GM12873 (cell line): ENCODE measurements at regions not wholly inside any gene's neighbourhood (a gene's known extent, or its start where the extent isn't known, plus 50 kb on each side); places are given as distances from the start of the nearest gene placed in this dataset.

Experiments used
- TF ChIP-seq, protein P1 (sequence below): IDR thresholded peaks from 2 replicates; pipeline ENCODE4 v1.5.1; 2012; ENCODE audit warnings: low read depth, mild to moderate bottlenecking, moderate library complexity, low read length, control low read depth; ENCODE audit not compliant: insufficient read depth; ENCODE audit errors: missing control alignments

DNA sequence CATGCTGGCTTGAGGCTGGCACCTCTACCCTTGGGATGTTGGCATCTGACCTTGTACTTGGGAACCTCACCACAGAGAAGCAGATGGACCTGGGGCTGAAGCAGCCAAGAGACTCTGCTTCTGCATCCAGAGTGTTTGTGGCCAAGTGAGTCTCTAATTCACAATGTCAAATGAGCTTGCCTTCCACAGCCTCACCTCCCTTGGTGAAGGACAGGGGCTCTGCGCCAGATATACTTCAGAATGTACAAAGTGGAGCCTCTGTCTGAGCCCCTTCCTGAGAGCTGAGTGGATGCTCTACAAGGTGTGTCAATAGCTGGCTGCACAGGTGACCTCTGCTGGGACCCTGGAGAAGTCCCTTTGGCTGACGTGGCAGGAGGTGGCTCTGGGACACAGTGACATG lies 508.9 kb downstream of the CDH26 start:
- TF ChIP-seq, protein P1, sequence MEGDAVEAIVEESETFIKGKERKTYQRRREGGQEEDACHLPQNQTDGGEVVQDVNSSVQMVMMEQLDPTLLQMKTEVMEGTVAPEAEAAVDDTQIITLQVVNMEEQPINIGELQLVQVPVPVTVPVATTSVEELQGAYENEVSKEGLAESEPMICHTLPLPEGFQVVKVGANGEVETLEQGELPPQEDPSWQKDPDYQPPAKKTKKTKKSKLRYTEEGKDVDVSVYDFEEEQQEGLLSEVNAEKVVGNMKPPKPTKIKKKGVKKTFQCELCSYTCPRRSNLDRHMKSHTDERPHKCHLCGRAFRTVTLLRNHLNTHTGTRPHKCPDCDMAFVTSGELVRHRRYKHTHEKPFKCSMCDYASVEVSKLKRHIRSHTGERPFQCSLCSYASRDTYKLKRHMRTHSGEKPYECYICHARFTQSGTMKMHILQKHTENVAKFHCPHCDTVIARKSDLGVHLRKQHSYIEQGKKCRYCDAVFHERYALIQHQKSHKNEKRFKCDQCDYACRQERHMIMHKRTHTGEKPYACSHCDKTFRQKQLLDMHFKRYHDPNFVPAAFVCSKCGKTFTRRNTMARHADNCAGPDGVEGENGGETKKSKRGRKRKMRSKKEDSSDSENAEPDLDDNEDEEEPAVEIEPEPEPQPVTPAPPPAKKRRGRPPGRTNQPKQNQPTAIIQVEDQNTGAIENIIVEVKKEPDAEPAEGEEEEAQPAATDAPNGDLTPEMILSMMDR: no peak

DNA sequence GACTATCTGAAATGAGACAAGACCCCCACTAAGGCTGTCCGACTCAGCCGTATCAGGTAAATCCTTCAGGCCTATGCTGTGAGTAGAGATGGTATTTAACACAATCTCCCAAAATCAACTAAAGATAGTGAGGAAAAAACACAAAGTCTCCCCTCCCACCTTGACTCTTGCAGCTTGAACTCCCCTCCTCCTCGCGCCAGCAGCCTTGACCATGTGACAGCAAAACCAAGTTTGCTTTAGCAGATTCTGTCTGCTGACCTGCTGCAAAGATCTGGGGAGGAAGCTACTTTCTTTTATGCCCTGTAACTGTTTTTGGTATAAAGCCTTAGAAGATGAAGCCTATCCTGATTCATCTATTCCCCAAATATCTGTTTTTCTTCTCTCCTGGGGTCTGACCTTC lies 509.5 kb downstream of the CDH26 start:
- TF ChIP-seq, protein P1: no peak

- TF ChIP-seq, protein P1: no peak
Measured at GRCh38 chr20:60469829-60470228, 511.6 kb downstream of the CDH26 start.

DNA sequence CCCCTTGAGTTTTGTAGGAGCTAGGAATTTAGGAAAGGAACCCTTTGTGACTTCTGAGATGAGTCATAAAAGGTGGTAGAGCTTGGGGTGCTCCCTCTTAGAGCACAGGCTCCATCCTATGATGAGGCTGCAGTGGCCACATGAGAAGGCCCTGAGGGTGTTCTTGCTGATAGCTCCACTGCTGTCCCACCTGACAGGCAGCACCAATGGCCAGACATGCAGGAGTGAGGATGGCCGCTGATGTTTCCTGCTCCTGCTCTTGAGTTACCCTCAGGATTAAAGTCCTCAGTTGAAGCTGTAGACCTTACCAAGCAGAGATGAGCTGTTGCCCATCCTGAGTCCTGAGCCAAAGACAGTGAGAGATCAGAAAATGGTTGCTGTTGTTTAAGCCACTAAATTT lies 512.1 kb downstream of the CDH26 start:
- TF ChIP-seq, protein P1: no peak

GRCh38 chr20:60473211-60473610 lies 515.0 kb downstream of the CDH26 start:
- TF ChIP-seq, protein P1: no peak

DNA sequence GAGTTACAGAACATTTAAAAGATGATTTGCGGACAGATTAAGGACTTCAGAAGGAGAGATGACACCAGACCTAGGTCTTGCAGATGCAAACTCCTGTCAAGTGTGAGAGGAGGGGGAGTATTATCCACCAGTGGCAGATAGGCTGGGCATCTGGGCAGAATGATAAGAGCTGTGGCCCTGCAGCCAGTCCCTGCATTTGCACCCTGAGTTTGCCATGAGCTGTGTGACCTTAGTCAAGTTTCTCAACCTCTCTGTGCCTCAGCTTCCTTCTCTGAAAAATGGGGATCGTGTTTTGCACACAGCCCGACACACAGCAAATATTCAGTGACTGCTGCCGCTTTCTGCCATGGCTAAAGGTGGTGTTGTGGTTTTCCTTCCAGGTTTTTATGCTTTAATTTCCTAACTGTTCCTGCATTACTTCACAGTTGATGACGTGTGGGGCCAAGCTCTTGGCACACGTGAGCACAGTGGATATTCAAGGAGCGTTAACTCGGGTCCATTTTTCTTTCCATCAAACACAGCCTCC lies 516.2 kb downstream of the CDH26 start:
- TF ChIP-seq, protein P1: no peak

DNA sequence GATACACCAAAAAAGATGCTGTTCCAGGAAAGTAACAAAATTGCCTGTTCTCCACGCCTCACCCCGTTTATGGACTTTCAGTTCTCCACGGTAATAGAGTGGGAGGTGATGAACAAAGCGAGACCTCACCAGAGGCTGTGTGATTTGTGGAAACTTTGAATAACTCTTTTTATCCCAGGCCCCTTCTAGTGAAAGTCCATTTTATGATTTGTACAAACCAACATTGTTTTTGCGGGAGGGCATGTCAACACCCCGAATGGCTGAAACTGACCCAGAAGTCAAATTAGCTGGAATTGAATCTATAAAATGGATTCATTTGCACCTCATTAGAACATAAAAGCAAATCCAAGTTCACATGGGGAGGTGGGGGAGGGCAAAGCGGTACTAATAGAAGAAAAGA lies 517.8 kb downstream of the CDH26 start:
- TF ChIP-seq, protein P1: no peak

DNA sequence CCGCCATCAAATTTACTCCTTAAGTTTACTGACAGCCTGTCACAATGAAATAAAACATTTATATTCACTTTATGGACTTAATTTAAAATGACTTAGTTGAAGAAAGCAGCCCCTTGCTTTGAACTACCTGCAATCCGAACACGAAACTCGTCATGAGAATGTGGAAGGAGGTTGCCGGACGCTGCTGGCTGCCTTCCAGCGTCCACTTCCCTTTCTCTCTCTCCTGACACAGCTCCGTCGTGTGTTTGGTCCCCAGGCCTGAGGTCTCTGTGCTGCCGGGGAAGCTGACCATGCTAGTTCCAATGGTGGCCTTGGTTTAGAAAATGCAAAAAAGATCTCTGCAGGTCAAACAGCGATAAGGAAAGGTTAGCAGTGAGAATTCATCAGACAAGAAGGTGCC lies 519.7 kb downstream of the CDH26 start:
- TF ChIP-seq, protein P1: no peak
